Activated T-cell treated with anti-CD3 and anti-CD28 coated beads, Interleukin-2, amount 50 U/mL, for 24 hours (primary cell): ENCODE measurements at regions not wholly inside any gene's neighbourhood (a gene's known extent, or its start where the extent isn't known, plus 50 kb on each side); places are given as distances from the start of the nearest gene placed in this dataset.
"Not testable (repeated sequence)": the region's sequence is repeated elsewhere in the genome, so short reads cannot be mapped to it uniquely, and the experiment has no call there.

Experiments used
- DNase-seq: peaks from one replicate; pipeline ENCODE4 v3.0.0-alpha.2; 2020
- H3K27ac Mint-ChIP-seq: 2 replicates; pipeline ENCODE4 v1.8.0; 2020; ENCODE audit warnings: mild to moderate bottlenecking, mixed read lengths
- H3K27me3 Mint-ChIP-seq: 2 replicates; pipeline ENCODE4 v1.8.0; 2020; ENCODE audit warnings: mixed read lengths
- H3K36me3 Mint-ChIP-seq: 2 replicates; pipeline ENCODE4 v1.8.0; 2020; ENCODE audit warnings: low read depth, mixed read lengths
- H3K4me1 Mint-ChIP-seq: 2 replicates; pipeline ENCODE4 v1.8.0; 2020; ENCODE audit warnings: low read depth, mixed read lengths
- H3K4me3 Mint-ChIP-seq: 2 replicates; pipeline ENCODE4 v1.8.0; 2020; ENCODE audit warnings: mild to moderate bottlenecking, moderate library complexity, mixed read lengths
- H3K9me3 Mint-ChIP-seq: 2 replicates; pipeline ENCODE4 v1.8.0; 2020; ENCODE audit warnings: mixed read lengths

DNA sequence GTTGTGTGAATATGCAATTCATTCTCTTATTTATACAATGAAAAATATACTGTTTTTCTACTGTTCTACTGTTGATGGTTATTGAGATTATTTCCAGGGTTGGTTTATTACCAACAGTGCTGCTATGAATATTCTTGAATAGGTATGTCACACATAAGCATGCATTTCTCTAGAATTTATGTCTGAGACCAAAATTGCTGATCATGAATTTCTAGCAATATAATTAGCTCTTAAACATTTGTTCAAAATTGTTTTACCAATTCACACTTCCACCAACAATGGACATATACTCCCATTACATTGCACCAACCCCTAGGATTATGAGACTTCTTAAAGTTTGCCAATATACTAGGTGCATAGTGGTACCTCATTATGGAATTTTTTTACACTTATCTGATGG, 164.1 kb upstream of the KCNQ5 start:
- Mint-ChIP-seq H3K36me3 (no peaks in the 10 kb centered on the region), H3K4me1 (no peaks in the 10 kb centered on the region), H3K27ac (no peak overlapping the region), H3K4me3 (no peak overlapping the region), H3K27me3 (peaks cover 14% of the 10 kb centered on the region), H3K9me3 (no peaks in the 10 kb centered on the region)
- DNase-seq = no peak

DNA sequence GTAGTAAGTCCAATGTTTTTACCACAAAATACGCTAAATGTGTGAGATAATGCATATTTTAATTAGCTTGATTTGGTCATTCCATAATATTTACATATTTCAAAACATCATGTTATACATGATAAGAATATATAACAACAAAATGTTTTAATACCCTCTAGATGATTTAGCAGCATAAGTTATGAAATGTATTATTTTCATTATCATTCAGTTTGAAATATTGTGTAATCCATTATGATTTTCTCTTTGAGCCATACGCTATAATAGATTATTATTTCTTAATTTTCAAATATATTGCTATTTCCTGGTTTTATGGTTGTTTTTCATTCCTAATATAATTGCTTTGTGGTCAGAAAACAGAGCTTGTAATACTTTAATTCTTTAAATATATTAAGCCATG, 163.3 kb upstream of the KCNQ5 start:
- no peak overlapping the region for H3K4me3 Mint-ChIP-seq
- no peaks in the 10 kb centered on the region for H3K9me3 Mint-ChIP-seq
- no peaks in the 10 kb centered on the region for H3K36me3 Mint-ChIP-seq
- no peak overlapping the region for H3K27ac Mint-ChIP-seq
- no peak for DNase-seq
- H3K4me1 Mint-ChIP-seq = no peaks in the 10 kb centered on the region
- H3K27me3 Mint-ChIP-seq = peaks cover 20% of the 10 kb centered on the region

DNA sequence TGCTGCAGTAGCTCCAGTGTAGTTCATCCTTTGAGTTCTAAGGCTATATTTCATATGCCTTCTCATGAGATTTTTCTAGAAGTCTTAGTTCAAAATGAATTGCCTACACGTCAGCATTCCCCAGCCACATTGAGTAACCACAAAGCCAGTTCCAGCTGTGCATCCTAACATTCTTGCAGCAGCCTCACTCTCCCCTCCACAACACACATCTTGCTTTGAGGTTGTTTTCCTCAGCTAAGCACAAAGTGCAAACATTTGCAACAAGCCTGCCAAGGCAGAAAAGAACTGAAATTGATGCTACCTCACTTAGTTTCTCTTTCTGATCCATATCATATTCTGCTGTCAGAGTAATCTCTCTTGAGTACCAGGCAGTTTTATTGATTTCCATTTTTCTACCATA, 160.7 kb upstream of the KCNQ5 start:
- H3K4me3 Mint-ChIP-seq = no peak overlapping the region
- no peaks in the 10 kb centered on the region for H3K9me3 Mint-ChIP-seq
- H3K36me3 Mint-ChIP-seq = no peaks in the 10 kb centered on the region
- H3K27ac Mint-ChIP-seq = no peak overlapping the region
- H3K4me1 Mint-ChIP-seq = no peaks in the 10 kb centered on the region
- no peak for DNase-seq
- H3K27me3 Mint-ChIP-seq = peaks cover 25% of the 10 kb centered on the region

GRCh38 chr6:72464246-72464645, 157.6 kb upstream of the KCNQ5 start:
- Mint-ChIP-seq H3K27ac (no peak overlapping the region), H3K36me3 (no peaks in the 10 kb centered on the region), H3K27me3 (peaks cover 25% of the 10 kb centered on the region), H3K4me1 (no peaks in the 10 kb centered on the region), H3K4me3 (no peak overlapping the region), H3K9me3 (no peaks in the 10 kb centered on the region)
- no peak for DNase-seq

DNA sequence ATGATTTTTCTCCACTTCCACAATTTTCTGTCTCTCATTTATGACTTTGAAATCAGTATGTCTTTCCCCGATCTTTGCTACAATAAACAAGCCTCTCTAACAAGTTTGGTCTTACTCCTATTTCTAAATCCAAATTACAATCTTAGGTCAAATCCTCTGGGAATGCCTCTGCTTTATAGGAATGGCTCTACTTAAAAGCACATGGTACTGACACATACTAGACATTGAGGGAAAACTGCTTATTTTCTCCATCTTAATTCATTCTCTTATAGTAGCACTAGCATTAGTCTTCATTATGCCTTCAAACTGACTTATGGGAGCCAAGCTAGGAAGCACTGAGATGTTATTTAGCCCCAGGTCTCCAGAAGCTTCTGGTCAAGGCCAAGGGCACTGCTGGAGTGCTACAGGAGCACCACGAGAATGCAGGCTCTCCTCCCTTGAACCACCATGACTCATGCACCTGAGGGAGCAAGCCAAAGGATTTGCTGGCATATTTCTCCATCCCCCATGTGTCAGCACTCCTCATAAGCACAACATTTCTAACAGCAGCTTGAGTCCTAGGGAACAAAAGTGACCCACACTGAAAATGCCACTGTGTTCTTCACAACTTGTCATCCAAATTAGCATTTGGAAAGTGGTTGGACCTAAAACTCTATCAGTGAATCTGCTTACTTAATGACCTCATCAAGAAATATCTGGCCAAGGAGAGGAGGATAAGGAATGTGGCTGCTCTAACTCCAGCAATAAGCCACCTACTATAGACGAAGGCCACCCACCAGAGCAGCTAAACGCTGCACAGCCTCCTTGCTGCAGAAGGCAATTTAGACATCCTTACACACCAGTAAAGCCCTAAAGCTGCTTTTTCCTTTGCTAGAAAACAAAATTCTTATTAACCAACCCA, 156.8 kb upstream of the KCNQ5 start:
- no peaks in the 10 kb centered on the region for H3K36me3 Mint-ChIP-seq
- DNase-seq = no peak
- no peak overlapping the region for H3K27ac Mint-ChIP-seq
- no peak overlapping the region for H3K4me3 Mint-ChIP-seq
- H3K9me3 Mint-ChIP-seq = no peaks in the 10 kb centered on the region
- no peaks in the 10 kb centered on the region for H3K4me1 Mint-ChIP-seq
- H3K27me3 Mint-ChIP-seq = peaks cover 27% of the 10 kb centered on the region

GRCh38 chr6:72466471-72466870, 155.4 kb upstream of the KCNQ5 start:
- no peak overlapping the region for H3K4me3 Mint-ChIP-seq
- H3K27me3 Mint-ChIP-seq = peaks cover 30% of the 10 kb centered on the region
- H3K4me1 Mint-ChIP-seq = no peaks in the 10 kb centered on the region
- DNase-seq = no peak
- H3K27ac Mint-ChIP-seq = no peak overlapping the region
- no peaks in the 10 kb centered on the region for H3K9me3 Mint-ChIP-seq
- H3K36me3 Mint-ChIP-seq = no peaks in the 10 kb centered on the region

DNA sequence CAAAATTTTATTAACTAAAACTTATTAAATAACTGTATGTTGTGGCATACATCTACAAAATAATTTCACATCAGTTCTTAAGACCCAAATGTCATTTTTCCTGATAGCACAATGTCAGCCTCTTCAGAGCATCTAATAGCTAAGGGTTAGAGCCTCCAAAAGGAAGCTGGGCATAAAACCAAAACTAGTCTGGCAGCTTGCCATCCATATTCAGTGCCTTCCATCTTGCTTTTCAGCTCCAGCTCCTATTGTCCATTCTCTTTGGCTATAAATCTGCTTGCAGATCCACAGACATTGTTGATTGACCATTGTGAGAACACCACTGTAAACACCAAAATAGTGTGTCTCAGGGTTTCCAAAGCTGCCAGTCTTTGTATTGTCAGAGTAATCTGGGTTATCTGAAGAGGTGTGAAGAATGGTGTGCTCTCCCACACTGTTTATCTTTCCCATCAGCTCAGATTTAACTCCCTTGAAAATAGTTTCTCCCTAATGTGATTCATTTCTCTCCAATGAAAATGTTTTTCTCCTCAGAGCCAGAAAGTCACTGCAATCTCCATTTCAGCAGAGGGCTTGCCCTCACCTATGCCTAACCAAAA, 154.8 kb upstream of the KCNQ5 start:
- Mint-ChIP-seq H3K27me3 (peaks cover 25% of the 10 kb centered on the region), H3K27ac (no peak overlapping the region), H3K36me3 (no peaks in the 10 kb centered on the region), H3K4me3 (no peak overlapping the region), H3K9me3 (no peaks in the 10 kb centered on the region), H3K4me1 (no peaks in the 10 kb centered on the region)
- DNase-seq = no peak

GRCh38 chr6:72469406-72469983, 152.4 kb upstream of the KCNQ5 start:
- not testable (repeated sequence) for H3K9me3 Mint-ChIP-seq, H3K27me3 Mint-ChIP-seq, H3K4me1 Mint-ChIP-seq, H3K4me3 Mint-ChIP-seq, DNase-seq, H3K36me3 Mint-ChIP-seq, H3K27ac Mint-ChIP-seq

- no peaks in the 10 kb centered on the region for H3K9me3 Mint-ChIP-seq
- no peaks in the 10 kb centered on the region for H3K36me3 Mint-ChIP-seq
- peaks cover 3% of the 10 kb centered on the region for H3K27me3 Mint-ChIP-seq
- no peak overlapping the region for H3K27ac Mint-ChIP-seq
- no peak overlapping the region for H3K4me3 Mint-ChIP-seq
- no peak for DNase-seq
- H3K4me1 Mint-ChIP-seq = no peaks in the 10 kb centered on the region
These were observed 145.8 kb upstream of the KCNQ5 start for GRCh38 chr6:72476051-72476450.

GRCh38 chr6:72476646-72477045, 145.2 kb upstream of the KCNQ5 start:
- H3K27ac Mint-ChIP-seq = no peak overlapping the region

GRCh38 chr6:72495441-72495840, 126.4 kb upstream of the KCNQ5 start:
- H3K27me3 Mint-ChIP-seq = peaks cover 17% of the 10 kb centered on the region
- H3K9me3 Mint-ChIP-seq = no peaks in the 10 kb centered on the region
- no peaks in the 10 kb centered on the region for H3K36me3 Mint-ChIP-seq
- H3K4me3 Mint-ChIP-seq = no peak overlapping the region
- H3K4me1 Mint-ChIP-seq = no peaks in the 10 kb centered on the region
- H3K27ac Mint-ChIP-seq = no peak overlapping the region
- no peak for DNase-seq

More at GRCh38 chr6:72476646-72477045, 145.2 kb upstream of the KCNQ5 start:
- no peaks in the 10 kb centered on the region for H3K9me3 Mint-ChIP-seq
- no peak for DNase-seq
- no peaks in the 10 kb centered on the region for H3K4me1 Mint-ChIP-seq
- H3K36me3 Mint-ChIP-seq = no peaks in the 10 kb centered on the region
- H3K27me3 Mint-ChIP-seq = no peaks in the 10 kb centered on the region
- H3K4me3 Mint-ChIP-seq = no peak overlapping the region

DNA sequence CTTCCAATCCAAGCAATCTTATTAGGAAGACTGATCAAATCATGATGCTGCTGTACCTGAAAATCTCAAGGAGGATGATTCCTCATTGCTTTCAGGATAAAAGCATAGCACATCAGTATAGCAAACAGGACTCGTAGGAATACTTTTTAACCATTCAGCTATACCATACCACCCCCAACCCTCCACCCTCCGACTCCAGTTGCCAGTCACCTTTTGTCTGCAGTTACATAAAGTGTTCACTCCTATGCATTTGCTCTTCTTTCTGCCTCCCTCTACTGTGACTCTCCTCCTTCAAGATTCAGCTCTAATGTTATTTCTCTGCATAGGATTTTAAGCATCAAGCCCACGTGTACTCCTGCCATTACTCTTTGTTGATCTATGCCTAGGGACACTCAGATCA, 124.7 kb upstream of the KCNQ5 start:
- Mint-ChIP-seq H3K4me1 (no peaks in the 10 kb centered on the region), H3K4me3 (no peak overlapping the region), H3K27ac (no peak overlapping the region), H3K36me3 (no peaks in the 10 kb centered on the region), H3K27me3 (peaks cover 13% of the 10 kb centered on the region), H3K9me3 (no peaks in the 10 kb centered on the region)
- DNase-seq = no peak

DNA sequence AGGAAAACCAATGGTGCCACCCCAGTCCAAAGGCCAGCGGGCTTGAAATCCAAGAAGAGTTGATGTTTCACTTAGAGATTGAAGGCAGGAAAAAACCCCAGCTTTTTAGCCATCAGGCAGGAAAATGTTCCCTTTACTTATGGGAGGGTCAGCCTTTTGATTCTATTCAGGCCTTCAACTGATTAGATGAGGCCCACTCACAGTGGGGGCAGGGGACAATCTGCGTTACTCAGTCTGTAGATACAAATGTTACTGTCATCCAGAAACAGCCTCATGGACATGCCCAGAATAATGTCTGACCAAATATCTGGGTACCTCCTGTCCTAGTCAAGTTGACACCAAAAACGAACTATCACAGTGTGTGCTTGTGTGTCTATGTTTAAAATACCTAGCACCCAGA, 121.2 kb upstream of the KCNQ5 start:
- H3K27me3 Mint-ChIP-seq = peaks cover 7% of the 10 kb centered on the region
- no peaks in the 10 kb centered on the region for H3K9me3 Mint-ChIP-seq
- H3K36me3 Mint-ChIP-seq = no peaks in the 10 kb centered on the region
- no peak overlapping the region for H3K27ac Mint-ChIP-seq
- no peaks in the 10 kb centered on the region for H3K4me1 Mint-ChIP-seq
- H3K4me3 Mint-ChIP-seq = no peak overlapping the region
- DNase-seq = no peak

DNA sequence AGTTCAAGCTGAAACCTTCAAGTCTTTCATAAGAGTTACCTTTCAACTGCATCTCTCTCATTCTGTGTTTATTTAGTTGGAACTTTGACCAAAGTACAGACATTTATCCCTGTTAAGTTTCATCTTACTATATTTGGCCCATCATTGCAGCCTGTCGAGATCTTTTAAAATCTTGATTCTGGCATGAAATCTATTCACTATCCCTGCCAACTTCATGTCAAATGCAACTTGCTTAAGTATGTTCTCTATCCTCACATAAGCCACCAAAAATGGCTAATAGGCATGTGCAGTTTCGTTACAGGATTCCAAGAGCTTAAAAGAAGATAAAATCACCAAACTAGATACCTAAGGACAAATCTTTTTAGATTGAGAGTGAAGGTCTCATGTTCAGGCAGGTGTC, 117.5 kb upstream of the KCNQ5 start:
- Mint-ChIP-seq H3K36me3 (no peaks in the 10 kb centered on the region), H3K27me3 (peaks cover 2% of the 10 kb centered on the region), H3K27ac (no peak overlapping the region), H3K4me1 (no peaks in the 10 kb centered on the region), H3K9me3 (no peaks in the 10 kb centered on the region), H3K4me3 (no peak overlapping the region)
- DNase-seq = no peak

DNA sequence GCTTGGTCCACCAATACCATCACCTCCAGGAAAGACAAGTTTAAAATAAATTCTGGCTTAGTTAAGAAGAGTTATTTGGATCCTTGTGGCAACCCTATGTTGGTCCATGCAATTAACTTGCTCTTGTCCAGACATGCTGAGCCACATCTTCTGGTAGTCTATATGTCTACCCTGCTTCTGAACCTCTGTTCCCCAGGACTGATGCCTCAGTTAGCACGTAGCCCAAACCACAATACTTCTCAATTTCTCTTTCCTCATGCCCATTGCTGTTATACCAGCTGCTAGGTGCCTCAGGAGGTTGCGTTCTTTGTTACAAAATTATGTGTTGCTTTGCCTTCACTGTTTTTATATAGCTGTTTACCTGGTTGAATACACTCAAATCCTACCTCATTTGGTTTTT, 116.4 kb upstream of the KCNQ5 start:
- Mint-ChIP-seq H3K4me1 (no peaks in the 10 kb centered on the region), H3K9me3 (no peaks in the 10 kb centered on the region), H3K27ac (no peak overlapping the region), H3K27me3 (no peaks in the 10 kb centered on the region), H3K36me3 (no peaks in the 10 kb centered on the region), H3K4me3 (no peak overlapping the region)
- no peak for DNase-seq
